OCI-LY3 (cell line): ENCODE measurements at regions not wholly inside any gene's neighbourhood (a gene's known extent, or its start where the extent isn't known, plus 50 kb on each side); places are given as distances from the start of the nearest gene placed in this dataset.
"Not testable (repeated sequence)": the region's sequence is repeated elsewhere in the genome, so short reads cannot be mapped to it uniquely, and the experiment has no call there.

Experiments used
- EZH2phosphoT487 ChIP-seq: fragments of 200-600 bp; shearing (Covaris generic); IDR thresholded peaks from 2 replicates; pipeline ENCODE4 v1.6.1; 2018; ENCODE audit warnings: antibody characterized with exemption, mixed run types, low read depth
- TF ChIP-seq, protein P1 (sequence below): fragments of 200-600, 300-600 bp; sonication (generic); IDR thresholded peaks from 2 replicates; pipeline ENCODE4 v1.5.1; 2014; ENCODE audit warnings: antibody characterized with exemption, low read length, low read depth

DNA sequence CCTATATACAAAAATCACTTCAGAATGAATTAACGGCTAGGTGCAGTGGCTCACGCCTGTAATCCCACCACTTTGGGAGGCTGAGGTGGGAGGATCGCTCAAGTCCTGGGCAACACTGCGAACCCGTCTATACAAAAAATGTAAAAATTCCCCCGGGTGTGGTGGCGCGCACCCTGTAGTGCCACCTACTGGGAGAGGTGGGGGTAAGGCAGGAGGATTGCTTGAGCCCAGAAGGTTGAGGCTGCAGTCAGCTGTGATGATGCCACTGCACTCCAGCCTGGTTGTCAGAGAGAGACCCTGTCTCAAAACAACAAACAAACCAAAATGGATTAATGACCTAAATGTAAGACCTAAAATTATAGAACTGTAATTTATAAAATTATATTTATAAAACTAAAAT lies 236.2 kb downstream of the SPATA31A6 start:
- TF ChIP-seq, protein P1, sequence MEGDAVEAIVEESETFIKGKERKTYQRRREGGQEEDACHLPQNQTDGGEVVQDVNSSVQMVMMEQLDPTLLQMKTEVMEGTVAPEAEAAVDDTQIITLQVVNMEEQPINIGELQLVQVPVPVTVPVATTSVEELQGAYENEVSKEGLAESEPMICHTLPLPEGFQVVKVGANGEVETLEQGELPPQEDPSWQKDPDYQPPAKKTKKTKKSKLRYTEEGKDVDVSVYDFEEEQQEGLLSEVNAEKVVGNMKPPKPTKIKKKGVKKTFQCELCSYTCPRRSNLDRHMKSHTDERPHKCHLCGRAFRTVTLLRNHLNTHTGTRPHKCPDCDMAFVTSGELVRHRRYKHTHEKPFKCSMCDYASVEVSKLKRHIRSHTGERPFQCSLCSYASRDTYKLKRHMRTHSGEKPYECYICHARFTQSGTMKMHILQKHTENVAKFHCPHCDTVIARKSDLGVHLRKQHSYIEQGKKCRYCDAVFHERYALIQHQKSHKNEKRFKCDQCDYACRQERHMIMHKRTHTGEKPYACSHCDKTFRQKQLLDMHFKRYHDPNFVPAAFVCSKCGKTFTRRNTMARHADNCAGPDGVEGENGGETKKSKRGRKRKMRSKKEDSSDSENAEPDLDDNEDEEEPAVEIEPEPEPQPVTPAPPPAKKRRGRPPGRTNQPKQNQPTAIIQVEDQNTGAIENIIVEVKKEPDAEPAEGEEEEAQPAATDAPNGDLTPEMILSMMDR, result not testable (repeated sequence)
- not testable (repeated sequence) for TF ChIP-seq EZH2phosphoT487
